Caco-2 (cell line): ENCODE measurements at regions not wholly inside any gene's neighbourhood (a gene's known extent, or its start where the extent isn't known, plus 50 kb on each side); places are given as distances from the start of the nearest gene placed in this dataset.

Source experiments
- BruUV-seq: library from RNA; stranded (reverse); fragments of 400-500 nt; replicated peaks from 2 replicates; lab custom pipeline; 2021; lab: Mats Ljungman, UMichigan
- CTCF ChIA-PET: fragments of 300-600 bp; sonication (Branson Sonifier 250); formaldehyde crosslinking; loops from one replicate; lab custom pipeline; 2022; ENCODE audit warnings: antibody characterized with exemption; lab: Charles Lee
- POLR2A ChIA-PET: fragments of 300-600 bp; sonication (Branson Sonifier 250); formaldehyde crosslinking; loops from one replicate; lab custom pipeline; 2022; ENCODE audit warnings: antibody characterized with exemption; lab: Charles Lee
- DNase-seq, 2 experiments: peaks; one replicate each; pipeline versions ENCODE4 v3.0.0 to v3.0.0-alpha.2; 2020 to 2022
- H3K27me3 ChIP-seq: replicated peaks from 2 replicates; pipeline ENCODE4 v1.6.0; 2011; ENCODE audit warnings: low read length; ENCODE audit not compliant: control insufficient read depth, insufficient read depth
- H3K36me3 ChIP-seq: 2 replicates; pipeline ENCODE4 v1.5.1; 2011; ENCODE audit warnings: low read length; ENCODE audit not compliant: control insufficient read depth, insufficient read depth
- H3K4me1 ChIP-seq: fragments of 250-450 bp; sonication (Bioruptor Pico); 2 replicates; pipeline ENCODE4 v1.5.1; 2020; ENCODE audit warnings: mild to moderate bottlenecking
- H3K4me3 ChIP-seq: 2 replicates; pipeline ENCODE4 v1.5.1; 2011; ENCODE audit warnings: low read depth, mild to moderate bottlenecking, control low read depth, low read length
- H3K9me3 ChIP-seq: fragments of 250-450 bp; sonication (Bioruptor Pico); 2 replicates; pipeline ENCODE4 v1.5.1; 2020; ENCODE audit warnings: mild to moderate bottlenecking, moderate library complexity
- H3K27ac Mint-ChIP-seq: one replicate; pipeline ENCODE4 v1.8.0; 2022; ENCODE audit warnings: mixed read lengths; ENCODE audit not compliant: unreplicated experiment
- H3K27me3 Mint-ChIP-seq: one replicate; pipeline ENCODE4 v1.8.0; 2022; ENCODE audit warnings: mixed read lengths; ENCODE audit not compliant: insufficient read depth, unreplicated experiment
- H3K36me3 Mint-ChIP-seq: one replicate; pipeline ENCODE4 v1.8.0; 2022; ENCODE audit warnings: mild to moderate bottlenecking, mixed read lengths; ENCODE audit not compliant: insufficient read depth, unreplicated experiment
- H3K4me1 Mint-ChIP-seq: one replicate; pipeline ENCODE4 v1.8.0; 2022; ENCODE audit warnings: low read depth, mixed read lengths; ENCODE audit not compliant: unreplicated experiment
- H3K4me3 Mint-ChIP-seq: one replicate; pipeline ENCODE4 v1.8.0; 2022; ENCODE audit warnings: mild to moderate bottlenecking, moderate library complexity, mixed read lengths; ENCODE audit not compliant: unreplicated experiment
- H3K9me3 Mint-ChIP-seq: one replicate; pipeline ENCODE4 v1.8.0; 2022; ENCODE audit warnings: mixed read lengths; ENCODE audit not compliant: unreplicated experiment
- intact Hi-C: fragments of 100-400 bp; cut with micrococcal nuclease; formaldehyde crosslinking; loops from one replicate; pipeline ENCODE4 v1.10.0; 2022; ENCODE audit not compliant: unreplicated experiment
- TF ChIP-seq, protein P1 (sequence below), 2 experiments: fragments of 200-600 bp in 1 of 2; IDR thresholded peaks; 1 replicate in 1 of 2; 2 replicates in 1 of 2; pipeline versions ENCODE4 v1.5.1 to v1.8.0; 2011 to 2022; ENCODE audit warnings: antibody characterized with exemption in 1 of 2, control low read depth in 1 of 2, inconsistent platforms in 1 of 2, low read depth in 1 of 2, low read length in 1 of 2, mild to moderate bottlenecking in 1 of 2, moderate library complexity in 1 of 2; ENCODE audit not compliant: insufficient read depth in 1 of 2, severe bottlenecking in 1 of 2, unreplicated experiment in 1 of 2

- Histone ChIP-seq H3K4me1 (0 out of 2 replicates have a peak, but pooled peaks cover 5% of the 10 kb centered on the region), H3K9me3 (no peaks in the 10 kb centered on the region), H3K36me3 (no peaks in the 10 kb centered on the region), H3K27me3 (no peaks in the 10 kb centered on the region), H3K4me3 (no peak overlapping the region)
- Mint-ChIP-seq H3K27me3 (no peaks in the 10 kb centered on the region), H3K4me1 (peaks cover 8% of the 10 kb centered on the region), H3K36me3 (peaks cover 5% of the 10 kb centered on the region), H3K9me3 (no peaks in the 10 kb centered on the region), H3K27ac (no peak overlapping the region), H3K4me3 (no peak overlapping the region)
- no TSS peak for BruUV-seq
- ChIA-PET CTCF (interaction anchor here (1.0 kb wide), 1 partner anchor 19 kb away, joined by 3 read pairs; no protein-coding TSS in a partner anchor), POLR2A (no interaction called here)
- TF ChIP-seq, protein P1, sequence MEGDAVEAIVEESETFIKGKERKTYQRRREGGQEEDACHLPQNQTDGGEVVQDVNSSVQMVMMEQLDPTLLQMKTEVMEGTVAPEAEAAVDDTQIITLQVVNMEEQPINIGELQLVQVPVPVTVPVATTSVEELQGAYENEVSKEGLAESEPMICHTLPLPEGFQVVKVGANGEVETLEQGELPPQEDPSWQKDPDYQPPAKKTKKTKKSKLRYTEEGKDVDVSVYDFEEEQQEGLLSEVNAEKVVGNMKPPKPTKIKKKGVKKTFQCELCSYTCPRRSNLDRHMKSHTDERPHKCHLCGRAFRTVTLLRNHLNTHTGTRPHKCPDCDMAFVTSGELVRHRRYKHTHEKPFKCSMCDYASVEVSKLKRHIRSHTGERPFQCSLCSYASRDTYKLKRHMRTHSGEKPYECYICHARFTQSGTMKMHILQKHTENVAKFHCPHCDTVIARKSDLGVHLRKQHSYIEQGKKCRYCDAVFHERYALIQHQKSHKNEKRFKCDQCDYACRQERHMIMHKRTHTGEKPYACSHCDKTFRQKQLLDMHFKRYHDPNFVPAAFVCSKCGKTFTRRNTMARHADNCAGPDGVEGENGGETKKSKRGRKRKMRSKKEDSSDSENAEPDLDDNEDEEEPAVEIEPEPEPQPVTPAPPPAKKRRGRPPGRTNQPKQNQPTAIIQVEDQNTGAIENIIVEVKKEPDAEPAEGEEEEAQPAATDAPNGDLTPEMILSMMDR (IDR thresholded peaks at IDR 0.05; ENCODE audit: insufficient read depth in 1 of 2, low read depth in 1 of 2, low read length in 1 of 2, severe bottlenecking in 1 of 2, unreplicated experiment in 1 of 2) = no peak
- intact Hi-C loops = no loop called here
- no peak for DNase-seq
Measured at GRCh38 chr4:37740546-37740945, 54.4 kb upstream of the RELL1 start.

DNA sequence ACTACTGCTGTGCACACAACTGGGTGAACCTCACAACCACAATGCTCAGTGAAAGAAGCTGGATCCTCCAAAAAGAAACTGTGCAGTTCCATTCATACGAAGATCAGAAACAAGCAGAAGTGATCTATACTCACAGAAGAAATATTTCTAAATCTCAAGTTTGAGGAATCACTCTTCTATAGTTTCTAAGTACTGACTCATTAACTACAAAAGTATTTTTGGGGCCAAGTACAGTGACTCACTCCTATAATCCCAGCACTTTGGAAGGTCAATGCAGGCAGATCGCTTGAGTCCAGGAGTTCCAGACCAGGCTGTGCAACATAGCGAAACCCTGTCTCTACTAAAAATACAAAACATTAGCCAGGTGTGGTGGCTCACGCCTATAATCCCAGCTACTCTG lies 51.3 kb upstream of the RELL1 start:
- no peaks in the 10 kb centered on the region for H3K9me3 ChIP-seq
- H3K36me3 Mint-ChIP-seq = no peaks in the 10 kb centered on the region
- H3K4me1 ChIP-seq = peaks cover 17% of the 10 kb centered on the region; the same call in 1 of the 2 replicates
- H3K9me3 Mint-ChIP-seq = no peaks in the 10 kb centered on the region
- no peak overlapping the region for H3K27ac Mint-ChIP-seq
- TF ChIP-seq, protein P1 (IDR thresholded peaks at IDR 0.05; ENCODE audit: insufficient read depth in 1 of 2, low read depth in 1 of 2, low read length in 1 of 2, severe bottlenecking in 1 of 2, unreplicated experiment in 1 of 2) = no peak
- no peak overlapping the region for H3K4me3 Mint-ChIP-seq
- no peaks in the 10 kb centered on the region for H3K27me3 ChIP-seq
- H3K36me3 ChIP-seq = no peaks in the 10 kb centered on the region
- intact Hi-C loops = no loop called here
- no peaks in the 10 kb centered on the region for H3K27me3 Mint-ChIP-seq
- BruUV-seq = no TSS peak
- ChIA-PET POLR2A (no interaction called here), CTCF (no interaction called here)
- H3K4me1 Mint-ChIP-seq = peaks cover 16% of the 10 kb centered on the region
- H3K4me3 ChIP-seq = no peak overlapping the region
- no peak for DNase-seq
